ENCODE measurements at regions not wholly inside any gene's neighbourhood (a gene's known extent, or its start where the extent isn't known, plus 50 kb on each side); places are given as distances from the start of the nearest gene placed in this dataset.
"Not testable (repeated sequence)": the region's sequence is repeated elsewhere in the genome, so short reads cannot be mapped to it uniquely, and the experiment has no call there.

DNA sequence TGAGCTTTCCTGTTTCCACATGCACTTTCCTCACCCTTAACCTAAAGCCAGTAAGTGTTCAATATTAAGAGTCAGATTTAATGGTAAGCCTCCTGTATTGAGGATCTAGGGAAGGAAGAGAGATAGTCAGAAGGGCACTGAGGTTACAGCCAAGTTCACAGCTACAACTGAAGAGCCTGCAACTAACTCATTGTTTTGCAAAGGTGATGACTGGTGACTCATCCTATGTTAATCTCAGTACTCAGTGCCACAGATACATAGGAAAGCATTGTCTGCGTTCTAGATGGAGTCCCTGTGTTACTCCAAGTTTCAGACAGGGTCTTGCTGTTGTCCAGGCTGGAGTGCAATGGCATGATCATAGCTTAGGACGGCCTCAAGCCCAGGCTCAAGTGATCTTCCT lies 157.0 kb upstream of the RBM19 start:
- no peak for DNase-seq (ENCODE audit: low spot score)

DNA sequence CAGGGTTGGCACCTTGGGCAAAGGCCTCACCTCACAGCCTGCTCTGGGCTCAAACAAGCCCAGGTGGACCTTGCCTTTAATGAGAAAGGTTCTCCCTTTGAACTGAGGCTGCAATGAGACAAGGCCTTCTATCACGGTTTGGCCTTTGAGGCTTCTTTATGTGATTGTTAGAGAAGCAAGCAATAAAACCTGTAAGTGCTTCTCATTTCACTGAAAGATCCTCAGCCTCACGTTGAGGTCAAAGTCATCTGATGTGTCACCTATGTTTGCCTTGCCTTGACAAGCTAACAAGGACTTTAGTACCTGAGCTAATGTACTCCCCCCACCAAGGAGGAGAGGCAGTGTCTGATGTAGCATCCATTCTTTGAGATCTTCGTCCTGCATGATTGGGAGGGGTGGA lies 155.9 kb upstream of the RBM19 start:
- DNase-seq (ENCODE audit: low spot score): no peak

DNA sequence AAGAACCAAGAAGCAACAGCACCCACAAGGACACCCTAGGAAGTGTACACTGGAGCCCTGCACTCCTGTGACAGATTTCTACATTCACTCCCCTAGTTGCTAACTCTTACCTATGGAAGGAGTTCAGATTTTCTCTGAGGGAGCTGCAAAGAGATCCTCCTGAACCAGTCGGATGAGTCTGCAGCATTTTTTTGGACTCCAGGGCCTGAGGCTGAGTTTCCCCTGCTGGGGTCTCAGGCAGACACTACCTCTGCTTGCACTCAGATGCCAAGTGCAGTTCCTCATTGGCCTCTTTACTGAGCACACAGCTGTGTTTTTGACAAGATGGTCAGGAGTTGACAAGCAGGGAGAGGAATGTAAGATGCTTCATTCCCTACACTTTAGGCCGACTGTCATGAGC lies 153.2 kb upstream of the RBM19 start:
- no peak for DNase-seq (ENCODE audit: low spot score)

DNA sequence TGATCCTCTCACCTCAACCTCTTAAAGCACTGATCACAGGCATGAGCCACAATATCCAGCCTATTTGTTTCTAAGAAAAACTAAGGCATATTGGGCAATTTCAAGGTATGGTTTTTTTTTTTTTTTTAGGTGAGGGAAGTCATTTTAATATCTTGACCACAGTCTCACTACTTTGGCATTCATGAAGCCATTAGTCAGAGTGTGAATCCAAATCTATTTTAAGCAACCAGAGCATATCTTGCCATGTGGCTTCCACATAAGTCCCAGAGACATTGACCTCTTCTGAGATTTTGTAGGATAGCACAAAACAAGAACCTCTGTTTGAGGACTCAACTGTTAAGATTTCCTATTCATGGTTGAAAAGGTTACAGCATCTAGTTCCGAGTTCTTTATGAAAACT lies 130.3 kb upstream of the RBM19 start:
- DNase-seq (ENCODE audit: low spot score): peak; percentile 79

DNA sequence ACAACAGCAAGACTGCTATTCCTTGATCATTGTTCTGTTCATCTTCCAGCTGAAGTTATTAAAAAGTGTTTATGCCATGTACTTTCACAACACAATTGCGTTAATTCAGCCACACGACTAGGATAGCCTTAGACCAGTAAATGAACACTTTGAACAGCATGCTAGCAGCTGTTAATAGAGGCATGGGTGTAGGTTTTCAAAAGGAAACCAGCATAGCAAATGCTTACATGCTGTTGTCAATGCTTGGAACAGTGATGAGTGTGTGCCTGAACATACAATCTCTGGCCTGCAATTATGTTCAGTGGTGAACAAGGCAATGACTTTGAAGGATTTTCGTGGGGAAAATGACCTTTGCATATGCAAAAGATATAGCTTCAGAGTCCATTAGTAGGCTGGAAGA lies 127.4 kb upstream of the RBM19 start:
- no peak for DNase-seq (ENCODE audit: low spot score)

DNA sequence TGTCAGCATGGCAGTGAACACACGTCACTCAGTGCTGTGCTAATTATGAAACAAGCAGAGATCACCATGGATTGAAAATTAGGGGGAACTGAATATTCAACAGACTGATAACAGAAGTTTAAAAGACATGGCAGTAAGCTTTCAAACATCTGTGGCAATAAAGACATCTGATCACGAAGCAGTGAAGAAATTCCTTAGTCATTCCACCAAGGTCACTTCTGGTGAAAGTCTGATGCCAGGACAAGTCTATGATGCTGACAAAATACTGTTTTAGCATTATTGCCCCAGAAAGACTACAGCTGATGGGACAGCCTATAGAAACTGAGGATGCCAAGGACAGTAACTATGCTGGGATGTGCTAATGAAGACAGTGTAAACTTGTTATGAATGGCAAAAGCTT lies 126.9 kb upstream of the RBM19 start:
- DNase-seq (ENCODE audit: low spot score): peak; percentile 29

DNA sequence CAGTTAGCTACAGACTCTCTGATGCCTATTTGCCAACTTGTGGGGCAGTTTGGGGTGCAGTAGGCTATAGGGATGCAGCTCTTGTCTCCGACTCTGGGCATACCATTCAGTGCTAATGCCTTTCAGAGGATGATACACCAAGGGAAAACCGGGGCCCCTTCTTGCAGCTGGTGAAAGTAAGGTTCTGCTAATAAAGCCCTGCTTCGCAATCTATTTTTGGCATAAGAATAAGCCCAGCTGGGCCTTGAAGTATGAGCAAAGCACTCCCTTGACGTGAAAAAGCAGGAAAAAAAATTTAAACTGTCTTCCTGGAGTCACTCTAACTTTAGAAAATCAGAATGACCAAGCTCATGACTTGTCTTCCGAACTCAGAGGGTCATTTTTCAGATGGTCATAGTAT lies 124.1 kb upstream of the RBM19 start:
- DNase-seq (ENCODE audit: low spot score): no peak

DNA sequence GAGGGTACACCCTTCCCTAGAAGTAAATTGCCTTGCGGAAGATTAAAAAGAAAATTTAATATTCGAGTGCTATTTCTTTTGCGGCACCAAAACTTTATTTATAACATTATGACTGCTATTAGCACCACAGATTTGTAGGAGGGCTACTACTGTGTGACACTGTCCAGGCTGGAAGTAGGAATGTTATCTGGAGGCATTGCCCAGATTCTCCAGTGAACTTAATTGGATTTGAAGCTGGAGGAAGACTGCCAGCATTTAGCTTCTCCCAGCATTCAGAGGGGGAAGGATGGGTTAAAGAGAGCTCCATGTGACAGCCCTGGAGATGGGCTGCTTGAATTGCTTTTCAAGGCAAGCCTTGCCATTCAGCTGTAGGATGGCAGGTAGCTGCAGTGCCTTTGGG lies 107.0 kb upstream of the RBM19 start:
- no peak for DNase-seq (ENCODE audit: low spot score)

DNA sequence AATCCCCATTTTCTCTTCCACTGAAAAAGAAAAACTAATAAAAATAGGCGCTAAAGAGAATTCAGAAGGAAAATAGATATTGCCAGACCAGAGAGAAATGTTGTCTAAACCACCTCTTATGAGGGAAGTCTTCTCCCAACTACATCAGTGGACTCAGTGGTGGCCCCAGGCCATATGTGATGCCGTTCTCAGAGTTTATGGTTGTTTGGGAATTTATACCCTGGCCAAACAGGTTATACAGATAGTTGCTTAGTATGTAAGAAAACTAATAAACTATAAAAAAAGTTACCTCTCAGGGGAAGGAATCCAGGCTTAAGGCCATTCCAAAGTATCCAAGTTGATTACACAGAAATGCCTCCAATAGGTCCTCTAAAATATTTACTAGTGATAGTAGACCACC lies 103.4 kb upstream of the RBM19 start:
- DNase-seq (ENCODE audit: low spot score): no peak

DNA sequence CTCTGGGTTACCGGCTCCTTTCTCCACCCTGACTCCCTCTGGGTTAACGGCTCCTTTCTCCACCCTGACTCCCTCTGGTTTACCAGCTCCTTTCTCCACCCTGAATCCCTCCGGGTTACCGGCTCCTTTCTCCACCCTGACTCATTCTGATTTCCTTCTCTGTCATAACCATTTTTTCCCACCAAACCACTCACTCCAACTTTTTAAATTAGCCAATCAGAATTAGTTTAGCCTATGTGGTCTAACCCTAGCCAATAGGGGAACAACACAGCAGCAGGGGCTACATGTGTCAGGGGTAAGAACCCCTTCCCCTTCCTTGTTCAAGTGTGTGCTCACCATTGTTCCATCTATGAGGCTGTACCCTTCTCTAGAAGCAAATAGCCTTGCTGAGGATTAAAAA lies 98.4 kb upstream of the RBM19 start:
- no peak for DNase-seq (ENCODE audit: low spot score)

DNA sequence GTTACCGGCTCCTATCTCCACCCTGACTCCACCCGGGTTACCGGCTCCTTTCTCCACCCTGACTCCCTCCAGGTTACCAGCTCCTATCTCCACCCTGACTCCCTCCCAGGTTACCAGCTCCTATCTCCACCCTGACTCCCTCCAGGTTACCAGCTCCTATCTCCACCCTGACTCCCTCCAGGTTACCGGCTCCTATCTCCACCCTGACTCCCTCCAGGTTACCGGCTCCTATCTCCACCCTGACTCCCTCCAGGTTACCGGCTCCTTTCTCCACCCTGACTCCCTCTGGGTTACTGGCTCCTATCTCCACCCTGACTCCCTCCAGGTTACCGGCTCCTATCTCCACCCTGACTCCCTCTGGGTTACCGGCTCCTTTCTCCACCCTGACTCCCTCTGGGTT lies 97.9 kb upstream of the RBM19 start:
- DNase-seq (ENCODE audit: low spot score): not testable (repeated sequence)

DNA sequence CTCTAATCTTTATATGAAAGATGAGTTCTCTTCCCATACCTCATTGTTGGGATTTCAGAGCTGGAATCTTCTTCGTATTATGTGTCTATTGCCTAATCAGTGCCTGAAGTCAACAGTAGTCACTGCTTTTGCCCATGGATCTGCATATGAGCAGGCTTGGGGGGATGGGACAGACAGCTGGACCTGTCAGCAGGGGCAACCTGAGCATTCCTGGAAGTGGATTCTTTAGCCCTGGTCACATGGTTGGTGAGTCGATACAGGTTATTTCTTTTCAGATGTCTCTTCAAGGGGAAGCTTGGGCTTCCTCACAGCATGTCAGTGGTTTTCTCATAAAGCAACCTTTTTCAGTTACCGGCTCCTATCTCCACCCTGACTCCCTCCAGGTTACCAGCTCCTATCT lies 97.3 kb upstream of the RBM19 start:
- DNase-seq (ENCODE audit: low spot score): no peak

DNA sequence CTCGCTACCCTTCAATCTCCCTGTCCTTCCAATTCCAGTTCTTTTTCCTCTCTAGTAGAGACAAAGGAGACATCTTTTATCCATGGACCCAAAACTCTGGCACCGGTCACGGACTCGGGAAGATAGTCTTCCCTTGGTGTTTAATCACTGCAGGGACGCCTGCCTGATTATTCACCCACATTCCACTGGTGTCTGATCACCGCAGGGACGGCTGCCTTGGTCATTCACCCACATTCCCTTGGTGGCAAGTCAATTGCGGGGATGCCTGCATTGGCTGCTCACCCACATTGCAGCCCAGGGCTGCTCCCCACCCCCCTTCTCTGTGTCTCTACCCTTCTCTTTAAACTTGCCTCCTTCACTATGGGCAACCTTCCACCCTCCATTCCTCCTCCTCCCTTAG lies 90.2 kb upstream of the RBM19 start:
- not testable (repeated sequence) for DNase-seq (ENCODE audit: low spot score)

DNA sequence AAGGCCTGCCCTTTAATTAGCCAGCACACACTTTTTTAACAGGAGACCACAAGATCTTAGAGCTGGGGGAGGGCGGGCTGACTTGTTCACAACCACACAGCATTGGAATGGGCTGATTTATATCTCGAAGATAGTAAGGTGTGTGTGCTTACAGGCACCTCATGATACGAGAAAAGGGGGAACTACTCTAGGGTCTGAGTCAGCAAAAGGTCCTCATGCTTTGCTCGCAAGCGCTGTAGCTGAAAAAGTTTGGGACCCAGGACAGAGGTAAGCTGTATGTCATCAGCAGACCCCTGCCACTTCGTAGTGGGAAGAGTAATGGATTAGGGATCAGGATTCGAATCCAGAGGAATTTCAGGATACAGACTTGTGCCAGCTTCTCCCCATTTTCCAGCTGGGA lies 88.9 kb upstream of the RBM19 start:
- DNase-seq (ENCODE audit: low spot score): no peak

DNA sequence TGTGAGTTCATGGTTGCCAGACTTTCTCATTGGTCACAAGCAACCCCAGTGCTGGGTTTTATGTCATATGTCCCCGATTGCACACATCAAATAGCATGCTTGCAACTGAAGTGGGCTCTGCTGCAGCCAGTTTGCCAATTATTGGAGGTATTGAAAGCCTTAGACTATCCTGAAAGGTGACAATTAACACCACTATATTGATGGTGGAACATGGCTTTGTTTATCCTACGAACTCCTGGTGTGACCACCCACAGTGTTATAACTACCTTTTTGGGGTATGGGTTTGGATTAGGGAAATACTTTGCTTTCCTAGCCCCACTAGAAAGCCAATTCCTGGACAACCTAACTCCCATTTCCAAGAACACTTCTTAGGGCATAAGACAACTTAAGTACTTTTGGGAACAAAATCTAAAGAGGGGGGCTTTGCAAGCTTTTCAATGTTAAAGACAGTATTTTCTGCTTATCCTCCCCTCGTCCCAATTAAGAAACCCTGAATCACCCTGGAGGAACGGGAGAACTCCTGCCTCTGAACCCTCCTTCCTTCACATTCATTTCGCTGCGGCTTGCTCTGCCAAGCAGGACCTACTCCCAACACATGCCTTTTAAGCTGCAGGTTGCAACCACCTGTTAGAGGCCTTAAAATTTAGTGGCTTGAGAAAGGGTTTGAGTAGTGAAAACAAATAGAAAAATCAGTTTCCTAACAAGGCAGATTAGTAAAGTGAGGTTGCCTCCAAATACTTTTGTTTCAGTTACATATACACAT lies 80.3 kb upstream of the RBM19 start:
- no peak for DNase-seq (ENCODE audit: low spot score)

DNA sequence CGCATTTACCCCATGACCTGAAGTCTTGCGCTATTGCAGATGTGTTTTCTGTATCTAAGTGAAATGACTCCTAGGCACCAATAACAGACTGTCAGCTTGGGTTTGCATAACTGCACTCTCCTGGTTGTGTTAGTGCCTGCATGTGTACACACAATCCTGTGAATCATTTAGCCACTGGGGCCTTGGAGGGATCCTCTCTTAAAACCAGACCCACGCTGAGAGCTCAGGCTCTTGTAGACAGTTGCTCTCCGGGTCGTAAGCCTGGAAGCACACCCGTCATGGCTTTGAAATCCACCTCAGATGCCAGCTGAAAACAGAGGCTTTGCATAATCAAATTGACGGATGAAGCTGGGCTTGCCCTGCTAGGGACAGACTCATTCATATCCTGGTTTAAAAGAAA lies 79.2 kb upstream of the RBM19 start:
- peak; percentile 23 for DNase-seq (ENCODE audit: low spot score)

DNA sequence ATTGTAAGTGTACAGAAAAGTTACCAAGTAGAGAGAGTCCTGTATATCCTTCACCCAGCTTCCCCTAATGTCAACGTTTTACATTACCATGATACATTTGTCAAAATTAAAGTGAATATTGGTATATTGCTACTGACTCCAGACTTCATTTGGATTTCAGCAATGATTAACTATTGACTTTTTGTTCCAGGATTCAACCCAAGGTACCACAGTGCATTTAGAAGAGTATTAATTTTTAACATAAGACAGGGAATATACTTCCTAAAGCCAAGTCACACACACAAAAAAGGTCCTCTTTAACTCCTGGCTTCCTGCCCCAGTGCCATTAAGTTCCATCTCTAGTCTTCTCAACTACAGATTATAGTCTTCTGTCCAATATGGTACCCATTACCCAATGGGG lies 75.5 kb upstream of the RBM19 start:
- DNase-seq (ENCODE audit: low spot score): no peak

DNA sequence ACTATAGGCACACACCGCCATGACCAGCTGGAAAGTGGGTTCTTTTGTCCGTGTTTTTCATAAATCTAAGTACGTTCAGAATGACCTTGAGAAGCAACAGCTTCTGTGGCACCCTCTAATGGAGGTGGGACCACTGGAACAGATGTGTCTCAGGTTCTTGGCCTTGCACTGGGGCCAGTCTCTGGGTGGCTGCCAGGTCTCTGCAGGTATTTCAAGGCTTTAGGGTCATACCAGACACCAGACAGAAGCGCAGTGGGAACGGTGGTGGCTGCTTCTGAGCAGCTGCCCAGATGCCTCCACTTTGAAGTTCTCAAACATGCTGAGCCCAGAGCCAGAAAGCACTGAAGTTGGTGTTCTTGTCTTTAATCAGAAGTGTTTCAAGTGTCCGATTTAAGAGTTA lies 75.0 kb upstream of the RBM19 start:
- DNase-seq (ENCODE audit: low spot score): no peak

DNA sequence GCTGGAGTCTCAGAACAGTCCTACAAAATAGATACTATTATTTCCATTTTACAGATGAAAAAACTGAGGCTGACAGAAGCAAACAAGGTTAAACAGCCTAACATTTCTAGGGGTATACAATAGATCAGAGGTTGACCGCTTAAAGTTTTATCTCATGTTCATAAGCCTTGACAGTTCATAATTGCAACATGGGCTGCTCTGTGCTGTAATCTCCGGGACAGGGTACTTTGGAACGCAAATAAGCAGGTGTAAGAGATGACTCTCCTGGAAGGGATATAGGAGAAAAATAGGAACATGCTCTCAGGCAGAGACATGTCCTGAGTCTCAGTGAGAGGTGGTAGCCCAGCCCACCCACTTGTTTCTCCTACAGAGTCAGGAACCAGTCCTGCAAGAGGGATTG lies 72.8 kb upstream of the RBM19 start:
- DNase-seq (ENCODE audit: low spot score): no peak

DNA sequence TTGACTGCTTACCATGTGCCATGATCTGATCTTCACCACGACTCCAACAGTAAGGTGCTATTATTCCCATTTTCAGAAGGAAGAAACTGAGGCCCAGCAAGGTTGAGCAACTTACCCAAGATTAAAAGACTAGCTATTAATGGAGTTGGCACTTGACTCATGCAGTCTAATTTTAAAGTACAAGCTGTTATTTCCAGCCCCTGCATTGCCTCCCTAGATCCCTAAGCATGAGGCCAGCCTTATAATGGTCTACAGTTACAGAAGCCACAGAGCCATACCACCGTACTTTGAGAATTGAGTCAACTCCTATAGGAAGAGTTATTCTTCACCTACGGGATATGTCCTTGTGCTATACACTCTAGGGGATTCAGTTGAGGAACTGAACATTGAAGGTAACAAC lies 66.7 kb upstream of the RBM19 start:
- no peak for DNase-seq (ENCODE audit: low spot score)

DNA sequence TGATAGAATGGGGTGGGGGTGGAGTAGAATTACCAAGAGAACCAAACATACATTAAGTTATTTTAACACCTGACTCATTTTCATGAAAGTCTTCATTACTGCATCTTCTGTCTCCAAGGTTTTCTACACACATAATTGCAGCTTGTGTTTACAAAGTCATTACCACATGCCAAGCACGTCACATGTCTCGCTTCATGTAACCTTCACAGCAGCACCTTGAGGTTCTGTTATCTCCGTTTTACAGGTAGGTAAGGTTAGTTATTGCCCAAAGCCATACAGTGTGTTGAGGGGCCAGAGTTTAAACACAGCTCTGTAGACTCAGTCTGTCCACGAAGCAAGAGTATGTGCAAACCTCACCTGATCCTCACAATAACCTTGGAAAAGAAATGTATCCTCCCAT lies 64.3 kb upstream of the RBM19 start:
- DNase-seq (ENCODE audit: low spot score): no peak

DNA sequence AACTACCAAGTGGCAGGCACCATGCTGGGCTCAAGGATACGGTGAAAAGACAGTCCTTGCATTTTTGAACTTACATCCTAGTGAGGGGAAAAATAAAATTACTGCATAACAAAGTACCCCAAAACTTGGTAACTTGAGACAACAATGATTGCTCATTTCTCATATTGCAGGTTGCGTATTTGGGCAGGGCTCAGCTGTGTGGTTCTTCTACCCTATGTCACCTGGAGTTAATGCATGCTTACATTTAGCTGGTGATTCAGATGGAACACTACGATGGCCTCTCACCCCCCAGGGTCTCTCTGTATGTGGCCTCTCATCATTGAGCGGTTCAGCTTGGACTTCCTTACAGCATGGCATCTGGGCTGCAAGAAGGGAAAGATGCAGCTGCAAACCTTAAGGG lies 60.7 kb upstream of the RBM19 start:
- no peak for DNase-seq (ENCODE audit: low spot score)

DNA sequence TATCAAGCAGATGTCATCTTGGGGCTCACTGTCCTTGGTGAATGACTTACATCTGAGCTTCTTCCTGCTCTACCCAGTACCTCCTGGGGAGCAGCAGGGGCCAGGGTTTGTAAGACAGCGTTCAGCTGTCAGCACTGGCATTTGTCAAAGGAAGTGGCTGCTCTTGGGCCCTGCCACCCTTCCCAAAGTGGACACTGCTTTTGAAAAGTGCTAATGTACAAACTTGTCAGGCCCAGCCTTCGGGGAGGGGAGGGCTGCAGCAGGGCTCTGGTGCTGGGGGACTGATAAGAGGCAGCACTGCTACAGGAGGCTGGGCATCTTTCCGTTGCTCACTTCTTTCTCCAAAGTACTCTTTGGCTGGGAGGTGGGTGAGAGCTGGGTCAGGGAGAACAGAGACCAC lies 59.8 kb upstream of the RBM19 start:
- DNase-seq (ENCODE audit: low spot score): no peak

DNA sequence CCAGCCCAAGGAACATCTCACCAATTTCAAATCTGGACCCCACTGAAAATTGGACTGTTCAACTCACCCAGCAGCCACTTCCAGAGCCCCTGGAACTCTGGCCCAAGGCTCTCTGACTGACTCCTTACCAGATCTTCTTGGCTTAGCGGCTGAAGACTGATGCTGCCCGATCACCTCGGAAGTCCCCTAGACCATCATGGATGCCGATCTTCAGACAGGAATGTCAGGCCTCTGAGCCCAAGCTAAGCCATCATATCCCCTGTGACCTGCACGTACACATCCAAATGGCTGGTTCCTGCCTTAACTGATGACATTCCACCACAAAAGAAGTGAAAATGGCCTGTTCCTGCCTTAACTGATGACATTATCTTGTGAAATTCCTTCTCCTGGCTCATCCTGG lies 56.0 kb upstream of the RBM19 start:
- not testable (repeated sequence) for DNase-seq (ENCODE audit: low spot score)

DNA sequence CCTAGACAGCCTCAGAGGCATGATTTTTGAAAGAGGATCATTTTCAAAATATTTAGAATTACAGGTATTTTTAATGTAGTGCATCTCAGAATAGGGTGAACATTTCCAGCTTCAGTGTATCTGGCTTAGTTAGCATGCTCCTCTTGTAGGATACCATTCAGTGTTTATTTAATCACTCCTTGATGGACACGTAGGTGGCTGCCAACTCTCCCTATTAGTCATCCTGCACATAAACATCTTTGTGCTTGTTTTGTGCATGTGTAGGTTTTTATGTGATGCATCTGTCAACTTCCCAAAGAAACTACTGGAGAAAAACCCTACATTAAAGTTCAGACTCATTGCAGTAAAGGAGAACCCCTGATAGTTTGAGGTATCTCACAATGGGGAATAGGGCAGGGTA lies 52.5 kb upstream of the RBM19 start:
- no peak for DNase-seq (ENCODE audit: low spot score)
